ENCODE measurements at regions not wholly inside any gene's neighbourhood (a gene's known extent, or its start where the extent isn't known, plus 50 kb on each side); places are given as distances from the start of the nearest gene placed in this dataset.

DNA sequence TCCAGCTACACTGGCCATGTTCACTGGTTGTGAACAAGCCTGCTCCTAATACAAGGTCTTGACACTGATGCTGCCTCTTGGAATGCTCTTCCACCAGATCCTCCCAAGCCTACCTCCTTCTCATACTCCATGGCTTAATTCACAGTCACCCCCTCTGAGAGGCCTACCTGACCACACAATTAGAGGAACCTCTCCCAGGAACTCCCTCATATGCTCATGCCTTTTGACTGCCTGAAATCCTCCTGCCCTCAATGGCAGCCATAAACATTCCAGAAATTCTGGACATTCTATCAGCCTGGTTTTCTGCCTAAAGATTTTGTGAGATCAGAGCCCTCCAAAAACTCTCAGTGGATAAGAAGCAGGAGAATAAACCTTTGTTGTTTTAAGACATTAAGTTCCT, 340.2 kb downstream of the C12orf75 start:
- Histone ChIP-seq H3K36me3 (replicated peaks in 1 of 2; ENCODE audit: control insufficient read depth in 1 of 2, insufficient read depth in 2 of 2, low read length in 2 of 2) (no peaks in the 10 kb centered on the region), H3K4me3 (replicated peaks in 1 of 3; ENCODE audit: low read depth in 2 of 3, low read length in 3 of 3) (no peak overlapping the region), H3K9ac (ENCODE audit: insufficient read depth, low read length, poor library complexity, severe bottlenecking) (no peak overlapping the region), H3K4me2 (replicated peaks; ENCODE audit: extremely low read depth, low read length, poor library complexity, severe bottlenecking) (no peak overlapping the region), H3K27me3 (ENCODE audit: control insufficient read depth in 2 of 2, insufficient read depth in 2 of 2, low read length in 2 of 2) (no peaks in the 10 kb centered on the region), H4K20me1 (ENCODE audit: insufficient read depth, low read length) (no peaks in the 10 kb centered on the region), H3K9me3 (replicated peaks in 1 of 2; ENCODE audit: control insufficient read depth in 1 of 2, insufficient read depth in 1 of 2, low read length in 2 of 2) (no peaks in the 10 kb centered on the region), H3K27ac (ENCODE audit: low read depth in 1 of 2, low read length in 2 of 2) (no peak overlapping the region), H2AFZ (ENCODE audit: insufficient read depth, low read depth, low read length, poor library complexity, severe bottlenecking) (no peak overlapping the region), H3K4me1 (ENCODE audit: control insufficient read depth in 1 of 2, insufficient read depth in 2 of 2, low read length in 2 of 2) (no peaks in the 10 kb centered on the region), H3K79me2 (ENCODE audit: insufficient read depth, low read length) (no peaks in the 10 kb centered on the region)
- TF ChIP-seq, protein P1, sequence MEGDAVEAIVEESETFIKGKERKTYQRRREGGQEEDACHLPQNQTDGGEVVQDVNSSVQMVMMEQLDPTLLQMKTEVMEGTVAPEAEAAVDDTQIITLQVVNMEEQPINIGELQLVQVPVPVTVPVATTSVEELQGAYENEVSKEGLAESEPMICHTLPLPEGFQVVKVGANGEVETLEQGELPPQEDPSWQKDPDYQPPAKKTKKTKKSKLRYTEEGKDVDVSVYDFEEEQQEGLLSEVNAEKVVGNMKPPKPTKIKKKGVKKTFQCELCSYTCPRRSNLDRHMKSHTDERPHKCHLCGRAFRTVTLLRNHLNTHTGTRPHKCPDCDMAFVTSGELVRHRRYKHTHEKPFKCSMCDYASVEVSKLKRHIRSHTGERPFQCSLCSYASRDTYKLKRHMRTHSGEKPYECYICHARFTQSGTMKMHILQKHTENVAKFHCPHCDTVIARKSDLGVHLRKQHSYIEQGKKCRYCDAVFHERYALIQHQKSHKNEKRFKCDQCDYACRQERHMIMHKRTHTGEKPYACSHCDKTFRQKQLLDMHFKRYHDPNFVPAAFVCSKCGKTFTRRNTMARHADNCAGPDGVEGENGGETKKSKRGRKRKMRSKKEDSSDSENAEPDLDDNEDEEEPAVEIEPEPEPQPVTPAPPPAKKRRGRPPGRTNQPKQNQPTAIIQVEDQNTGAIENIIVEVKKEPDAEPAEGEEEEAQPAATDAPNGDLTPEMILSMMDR (IDR thresholded peaks at IDR 0.05): no peak
- Mint-ChIP-seq H3K4me3 (no peak overlapping the region), H3K27ac (no peak overlapping the region), H3K36me3 (no peaks in the 10 kb centered on the region), H3K4me1 (no peaks in the 10 kb centered on the region), H3K9me3 (peaks cover 1 to 8% (median 5%) of the 10 kb centered on the region in 7 donors), H3K27me3 (ENCODE audit: low read depth in 3 of 3) (peaks cover 0 to 3% (median 2%) of the 10 kb centered on the region in 3 donors)
- intact Hi-C loops (cut with micrococcal nuclease): no loop called here
- no peak for DNase-seq

DNA sequence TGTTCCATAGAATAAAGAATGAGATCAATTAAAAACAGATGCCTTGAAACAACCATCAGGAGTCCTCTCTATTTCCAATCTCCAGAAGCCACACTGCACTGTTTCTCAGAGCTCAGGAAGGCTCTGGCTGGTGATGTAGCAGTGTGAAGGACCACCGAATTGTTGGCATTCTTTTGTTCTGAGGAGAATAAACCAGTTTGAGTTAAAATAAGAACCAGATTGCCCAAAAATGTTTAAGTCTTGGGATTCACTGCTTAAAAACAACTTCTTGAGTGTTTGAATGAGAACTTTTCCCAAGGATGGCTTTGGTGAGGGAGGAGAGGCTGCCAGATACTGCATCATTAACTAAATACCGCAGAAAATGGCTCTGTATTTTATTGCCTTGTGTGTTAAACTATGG, 341.2 kb downstream of the C12orf75 start:
- Histone ChIP-seq H3K4me1 (ENCODE audit: control insufficient read depth in 1 of 2, insufficient read depth in 2 of 2, low read length in 2 of 2) (no peaks in the 10 kb centered on the region), H3K36me3 (replicated peaks in 1 of 2; ENCODE audit: control insufficient read depth in 1 of 2, insufficient read depth in 2 of 2, low read length in 2 of 2) (no peaks in the 10 kb centered on the region), H3K27ac (ENCODE audit: low read depth in 1 of 2, low read length in 2 of 2) (no peak overlapping the region), H2AFZ (ENCODE audit: insufficient read depth, low read depth, low read length, poor library complexity, severe bottlenecking) (no peak overlapping the region), H3K4me3 (replicated peaks in 1 of 3; ENCODE audit: low read depth in 2 of 3, low read length in 3 of 3) (no peak overlapping the region), H3K4me2 (replicated peaks; ENCODE audit: extremely low read depth, low read length, poor library complexity, severe bottlenecking) (no peak overlapping the region), H3K9ac (ENCODE audit: insufficient read depth, low read length, poor library complexity, severe bottlenecking) (no peak overlapping the region), H4K20me1 (ENCODE audit: insufficient read depth, low read length) (no peaks in the 10 kb centered on the region), H3K79me2 (ENCODE audit: insufficient read depth, low read length) (no peaks in the 10 kb centered on the region), H3K9me3 (replicated peaks in 1 of 2; ENCODE audit: control insufficient read depth in 1 of 2, insufficient read depth in 1 of 2, low read length in 2 of 2) (no peaks in the 10 kb centered on the region), H3K27me3 (ENCODE audit: control insufficient read depth in 2 of 2, insufficient read depth in 2 of 2, low read length in 2 of 2) (no peaks in the 10 kb centered on the region)
- Mint-ChIP-seq H3K4me1 (no peaks in the 10 kb centered on the region), H3K27ac (no peak overlapping the region), H3K36me3 (no peaks in the 10 kb centered on the region), H3K9me3 (peaks cover 1 to 8% (median 5%) of the 10 kb centered on the region in 7 donors), H3K27me3 (ENCODE audit: low read depth in 3 of 3) (peaks cover 0 to 3% (median 0%) of the 10 kb centered on the region in 3 donors), H3K4me3 (no peak overlapping the region)
- WGBS (ENCODE audit: insufficient coverage): no CpG with 5 or more reads among the region's 2 CpGs
- no peak for DNase-seq
- intact Hi-C loops (cut with micrococcal nuclease): no loop called here
- TF ChIP-seq, protein P1 (IDR thresholded peaks at IDR 0.05): no peak
